ENCODE measurements at regions not wholly inside any gene's neighbourhood (a gene's known extent, or its start where the extent isn't known, plus 50 kb on each side); places are given as distances from the start of the nearest gene placed in this dataset.
"Not testable (repeated sequence)": the region's sequence is repeated elsewhere in the genome, so short reads cannot be mapped to it uniquely, and the experiment has no call there.

- Histone ChIP-seq H3K9me3 (ENCODE audit: low read depth, low read length) (no peaks in the 10 kb centered on the region), H2AFZ (ENCODE audit: low read length) (no peak overlapping the region), H4K20me1 (ENCODE audit: insufficient read depth, low read length) (no peaks in the 10 kb centered on the region), H3K4me2 (ENCODE audit: insufficient read depth, low read length) (no peak overlapping the region), H3K27me3 (ENCODE audit: insufficient read depth, low read length) (no peaks in the 10 kb centered on the region), H3K36me3 (ENCODE audit: insufficient read depth, low read length) (no peaks in the 10 kb centered on the region), H3K4me1 (ENCODE audit: insufficient read depth, low read length) (no peaks in the 10 kb centered on the region), H3K27ac (ENCODE audit: low read depth, low read length) (no peak overlapping the region), H3K4me3 (ENCODE audit: insufficient read depth, low read length) (no peak overlapping the region), H3K79me2 (ENCODE audit: insufficient read depth, low read length) (no peaks in the 10 kb centered on the region)
- no peak for TF ChIP-seq CTCF (IDR thresholded peaks at IDR 0.05; ENCODE audit: extremely low read depth, low read depth, low read length)
- DNase-seq (ENCODE audit: insufficient read length, low spot score, missing footprints), result no peak
Measured at GRCh38 chr2:4979111-4979510, 713.1 kb upstream of the SOX11 start.

- Histone ChIP-seq H3K4me3 (ENCODE audit: insufficient read depth, low read length) (no peak overlapping the region), H3K79me2 (ENCODE audit: insufficient read depth, low read length) (no peaks in the 10 kb centered on the region), H4K20me1 (ENCODE audit: insufficient read depth, low read length) (no peaks in the 10 kb centered on the region), H3K4me1 (ENCODE audit: insufficient read depth, low read length) (no peaks in the 10 kb centered on the region), H3K36me3 (ENCODE audit: insufficient read depth, low read length) (no peaks in the 10 kb centered on the region), H3K4me2 (ENCODE audit: insufficient read depth, low read length) (no peak overlapping the region), H3K27me3 (ENCODE audit: insufficient read depth, low read length) (no peaks in the 10 kb centered on the region), H3K27ac (ENCODE audit: low read depth, low read length) (no peak overlapping the region), H2AFZ (ENCODE audit: low read length) (no peak overlapping the region), H3K9me3 (ENCODE audit: low read depth, low read length) (no peaks in the 10 kb centered on the region)
- TF ChIP-seq CTCF (IDR thresholded peaks at IDR 0.05; ENCODE audit: extremely low read depth, low read depth, low read length), result no peak
- no peak for DNase-seq (ENCODE audit: insufficient read length, low spot score, missing footprints)
Measured at GRCh38 chr2:4980995-4981394, 711.2 kb upstream of the SOX11 start.

GRCh38 chr2:4981802-4982409 lies 710.3 kb upstream of the SOX11 start:
- Histone ChIP-seq H3K4me2 (ENCODE audit: insufficient read depth, low read length) (no peak overlapping the region), H3K4me3 (ENCODE audit: insufficient read depth, low read length) (no peak overlapping the region), H2AFZ (ENCODE audit: low read length) (no peak overlapping the region), H3K79me2 (ENCODE audit: insufficient read depth, low read length) (no peaks in the 10 kb centered on the region), H3K27ac (ENCODE audit: low read depth, low read length) (no peak overlapping the region), H4K20me1 (ENCODE audit: insufficient read depth, low read length) (no peaks in the 10 kb centered on the region), H3K9me3 (ENCODE audit: low read depth, low read length) (no peaks in the 10 kb centered on the region), H3K27me3 (ENCODE audit: insufficient read depth, low read length) (no peaks in the 10 kb centered on the region), H3K4me1 (ENCODE audit: insufficient read depth, low read length) (no peaks in the 10 kb centered on the region), H3K36me3 (ENCODE audit: insufficient read depth, low read length) (no peaks in the 10 kb centered on the region)
- DNase-seq (ENCODE audit: insufficient read length, low spot score, missing footprints), result no peak
- no peak for TF ChIP-seq CTCF (IDR thresholded peaks at IDR 0.05; ENCODE audit: extremely low read depth, low read depth, low read length)

GRCh38 chr2:4988444-4988843 lies 703.7 kb upstream of the SOX11 start:
- H3K4me3 ChIP-seq (ENCODE audit: insufficient read depth, low read length); DNase-seq (ENCODE audit: insufficient read length, low spot score, missing footprints); H3K4me1 ChIP-seq (ENCODE audit: insufficient read depth, low read length); H3K36me3 ChIP-seq (ENCODE audit: insufficient read depth, low read length); H3K9me3 ChIP-seq (ENCODE audit: low read depth, low read length); H4K20me1 ChIP-seq (ENCODE audit: insufficient read depth, low read length); H3K27me3 ChIP-seq (ENCODE audit: insufficient read depth, low read length); H2AFZ ChIP-seq (ENCODE audit: low read length); H3K79me2 ChIP-seq (ENCODE audit: insufficient read depth, low read length); H3K27ac ChIP-seq (ENCODE audit: low read depth, low read length); H3K4me2 ChIP-seq (ENCODE audit: insufficient read depth, low read length): not testable (repeated sequence)
